Transverse colon (tissue), 4 donors: ENCODE measurements at regions not wholly inside any gene's neighbourhood (a gene's known extent, or its start where the extent isn't known, plus 50 kb on each side); places are given as distances from the start of the nearest gene placed in this dataset.
"Not testable (repeated sequence)": the region's sequence is repeated elsewhere in the genome, so short reads cannot be mapped to it uniquely, and the experiment has no call there.

Experiments
- DNase-seq: peaks from one replicate; pipeline ENCODE4 v3.0.0-alpha.2; 2019
- H3K27ac ChIP-seq, 4 donors: fragments of 200-600 bp; sonication (generic); 2 replicates each; pipeline ENCODE4 v1.5.1; 2016 to 2018; ENCODE audit warnings: inconsistent platforms in 4 of 4
- H3K27me3 ChIP-seq: fragments of 200-600 bp; sonication (generic); 2 replicates; pipeline ENCODE4 v1.5.1; 2017; ENCODE audit warnings: inconsistent platforms
- H3K36me3 ChIP-seq, 4 donors: fragments of 200-600 bp; sonication (generic); 2 replicates each; pipeline ENCODE4 v1.5.1; 2017 to 2019; ENCODE audit warnings: inconsistent platforms in 4 of 4
- H3K4me1 ChIP-seq, 4 donors: fragments of 200-600 bp; sonication (generic); 2 replicates each; pipeline ENCODE4 v1.5.1; 2017 to 2020; ENCODE audit warnings: inconsistent platforms in 4 of 4
- H3K4me3 ChIP-seq, 4 donors: fragments of 200-600 bp; sonication (generic); 1 replicate in 1 of 4; 2 replicates in 3 of 4; pipeline versions ENCODE4 v1.5.1 to v1.6.1; 2017 to 2019; ENCODE audit warnings: inconsistent platforms in 4 of 4
- H3K9me3 ChIP-seq, 2 donors: fragments of 200-600 bp; sonication (generic); 2 replicates each; pipeline ENCODE4 v1.5.1; 2017 to 2019; ENCODE audit warnings: inconsistent platforms in 2 of 2
- CTCF ChIP-seq, 5 experiments: fragments of 200-600 bp in 3 of 5; fragments of 450-650 bp in 2 of 5; sonication (generic) in 3 of 5; IDR thresholded peaks; 1 replicate in 2 of 5; 2 replicates in 3 of 5; pipeline ENCODE4 v1.5.1; 2016 to 2017; ENCODE audit warnings: antibody characterized with exemption in 5 of 5, inconsistent platforms in 3 of 5, mild to moderate bottlenecking in 2 of 5, moderate library complexity in 1 of 5
- EP300 ChIP-seq: sonication (generic); formaldehyde crosslinking; IDR thresholded peaks from one replicate; pipeline ENCODE4 v1.6.1; 2017; ENCODE audit warnings: antibody characterized with exemption, low read depth
- POLR2A ChIP-seq: fragments of 450-650 bp; IDR thresholded peaks from one replicate; pipeline ENCODE4 v1.6.1; 2016; ENCODE audit warnings: antibody characterized with exemption, mild to moderate bottlenecking, moderate library complexity
- POLR2AphosphoS5 ChIP-seq, 3 donors: sonication (generic); formaldehyde crosslinking; IDR thresholded peaks; one replicate each; pipeline ENCODE4 v1.6.1; 2016; ENCODE audit warnings: antibody characterized with exemption in 3 of 3
- WGBS, 2 donors: methylation state at CpG; one replicate each; pipeline ENCODE4 v1.1.5; 2018; ENCODE audit warnings: low coverage in 1 of 2; 5-methylcytosine and 5-hydroxymethylcytosine counted together
- in situ Hi-C, 4 donors: fragments of 200-750 bp; cut with MboI; loops; one replicate each; pipeline versions ENCODE4 v1.15.0 to v1.15.1; 2017; ENCODE audit warnings: low sequenced_read_pairs in 3 of 4, low pct_ligation_motif_present in 1 of 4, low pct_unique_long_range_greater_than_20kb in 1 of 4
- intact Hi-C: fragments of 100-400 bp; cut with DNase I; formaldehyde crosslinking; loops from one replicate; pipeline ENCODE4 v1.15.1; 2023; ENCODE audit warnings: low total_unique reads

- H3K27ac ChIP-seq: peak overlapping the region in 1 of 4 donors; percentile 11
- no peaks in the 10 kb centered on the region for H3K4me1 ChIP-seq
- H3K36me3 ChIP-seq: no peaks in the 10 kb centered on the region
- TF ChIP-seq POLR2AphosphoS5 (IDR thresholded peaks at IDR 0.05) (peak; percentile 45 to 81 (median 62)), POLR2A (no peak)
- no peaks in the 10 kb centered on the region for H3K27me3 ChIP-seq
- no peak for DNase-seq
- in situ Hi-C loops: no loop called here
- no peak overlapping the region for H3K4me3 ChIP-seq
- intact Hi-C loops: no loop called here
- WGBS, 2 donors: 36 to 68% methylated on average over 1 of the region's 1 CpG
- H3K9me3 ChIP-seq: no peaks in the 10 kb centered on the region
These were observed 303.9 kb upstream of the PABPC4L start for GRCh38 chr4:134505511-134505910.

GRCh38 chr4:134501973-134502643 is 300.5 kb upstream of the PABPC4L start:
- Histone ChIP-seq H3K4me1 (no peaks in the 10 kb centered on the region), H3K4me3 (no peak overlapping the region), H3K9me3 (no peaks in the 10 kb centered on the region), H3K27ac (no peak overlapping the region), H3K27me3 (no peaks in the 10 kb centered on the region), H3K36me3 (no peaks in the 10 kb centered on the region)
- no peak for TF ChIP-seq EP300
- TF ChIP-seq CTCF (IDR thresholded peaks at IDR 0.05): no peak
- TF ChIP-seq POLR2AphosphoS5 (IDR thresholded peaks at IDR 0.05): no peak
- no peak for TF ChIP-seq POLR2A
- in situ Hi-C loops (no loop called here), intact Hi-C loops (no loop called here)
- WGBS, 2 donors: 83% methylated on average over 7 to 10 of the region's 16 CpGs
- no peak for DNase-seq

- H3K27ac ChIP-seq, intact Hi-C loops: not testable (repeated sequence)
- WGBS, 2 donors: 93% methylated on average over 4 of the region's 11 CpGs; no CpG with 5 or more reads in 1 of the 2 donors
These were observed 299.9 kb upstream of the PABPC4L start for GRCh38 chr4:134501488-134501887.

GRCh38 chr4:134499074-134499473 is 297.5 kb upstream of the PABPC4L start:
- Histone ChIP-seq H3K4me3 (no peak overlapping the region), H3K9me3 (no peaks in the 10 kb centered on the region), H3K27me3 (no peaks in the 10 kb centered on the region), H3K36me3 (no peaks in the 10 kb centered on the region), H3K27ac (no peak overlapping the region), H3K4me1 (no peaks in the 10 kb centered on the region)
- TF ChIP-seq CTCF (IDR thresholded peaks at IDR 0.05) (no peak), POLR2A (no peak)
- intact Hi-C loops: no loop called here
- in situ Hi-C loops: no loop called here
- no peak for DNase-seq
- WGBS, 2 donors: 14 to 32% methylated on average over 1 of the region's 1 CpG

More at GRCh38 chr4:134501488-134501887, 299.9 kb upstream of the PABPC4L start:
- H3K27me3 ChIP-seq, H3K4me1 ChIP-seq, H3K36me3 ChIP-seq, in situ Hi-C loops, H3K9me3 ChIP-seq, DNase-seq, H3K4me3 ChIP-seq: not testable (repeated sequence)

GRCh38 chr4:134490863-134491262 is 289.3 kb upstream of the PABPC4L start:
- H3K4me3 ChIP-seq: no peak overlapping the region
- H3K4me1 ChIP-seq: no peaks in the 10 kb centered on the region
- in situ Hi-C loops (no loop called here), intact Hi-C loops (no loop called here)
- DNase-seq: no peak
- no peaks in the 10 kb centered on the region for H3K36me3 ChIP-seq
- 76% methylated on average over 1 of the region's 1 CpG; no CpG with 5 or more reads in 1 of the 2 donors for WGBS, 2 donors
- no peak overlapping the region for H3K27ac ChIP-seq
- no peaks in the 10 kb centered on the region for H3K9me3 ChIP-seq
- no peaks in the 10 kb centered on the region for H3K27me3 ChIP-seq
- TF ChIP-seq CTCF (IDR thresholded peaks at IDR 0.05) (no peak), POLR2AphosphoS5 (IDR thresholded peaks at IDR 0.05) (no peak), EP300 (no peak), POLR2A (no peak)

GRCh38 chr4:134483514-134483913 is 281.9 kb upstream of the PABPC4L start:
- H3K36me3 ChIP-seq, H3K27ac ChIP-seq, H3K4me1 ChIP-seq, in situ Hi-C loops, intact Hi-C loops, H3K27me3 ChIP-seq, H3K4me3 ChIP-seq, H3K9me3 ChIP-seq, DNase-seq: not testable (repeated sequence)
- whole genome bisulfite sequencing, 2 donors: 76 to 89% methylated on average over 3 of the region's 3 CpGs
